T-helper 17 cell (primary cell): ENCODE measurements at regions not wholly inside any gene's neighbourhood (a gene's known extent, or its start where the extent isn't known, plus 50 kb on each side); places are given as distances from the start of the nearest gene placed in this dataset.
"Not testable (repeated sequence)": the region's sequence is repeated elsewhere in the genome, so short reads cannot be mapped to it uniquely, and the experiment has no call there.

Experiments used
- ATAC-seq: fragments of 150-1000 bp; cut with Tn5 transposase; 2 replicates; pipeline ENCODE4 v1.10.0; 2021; ENCODE audit warnings: mild to moderate bottlenecking, moderate library complexity
- DNase-seq, 3 donors: peaks; one replicate each; pipeline versions ENCODE4 v3.0.0 to v3.0.0-alpha.2; 2020 to 2021
- H3K9me3 ChIP-seq: one replicate; pipeline ENCODE4 v1.7.0; 2013; ENCODE audit warnings: low read length, mild to moderate bottlenecking; ENCODE audit not compliant: control insufficient read depth, poor library complexity, severe bottlenecking
- H3K27ac Mint-ChIP-seq: one replicate; pipeline ENCODE4 v1.8.0; 2022; ENCODE audit warnings: mild to moderate bottlenecking, moderate library complexity, mixed read lengths
- H3K27me3 Mint-ChIP-seq: one replicate; pipeline ENCODE4 v1.8.0; 2022; ENCODE audit warnings: mixed read lengths
- H3K36me3 Mint-ChIP-seq: one replicate; pipeline ENCODE4 v1.8.0; 2022; ENCODE audit warnings: low read depth, mixed read lengths
- H3K4me1 Mint-ChIP-seq: one replicate; pipeline ENCODE4 v1.8.0; 2022; ENCODE audit warnings: mild to moderate bottlenecking, mixed read lengths
- H3K4me3 Mint-ChIP-seq: one replicate; pipeline ENCODE4 v1.8.0; 2022; ENCODE audit warnings: mild to moderate bottlenecking, moderate library complexity, mixed read lengths

DNA sequence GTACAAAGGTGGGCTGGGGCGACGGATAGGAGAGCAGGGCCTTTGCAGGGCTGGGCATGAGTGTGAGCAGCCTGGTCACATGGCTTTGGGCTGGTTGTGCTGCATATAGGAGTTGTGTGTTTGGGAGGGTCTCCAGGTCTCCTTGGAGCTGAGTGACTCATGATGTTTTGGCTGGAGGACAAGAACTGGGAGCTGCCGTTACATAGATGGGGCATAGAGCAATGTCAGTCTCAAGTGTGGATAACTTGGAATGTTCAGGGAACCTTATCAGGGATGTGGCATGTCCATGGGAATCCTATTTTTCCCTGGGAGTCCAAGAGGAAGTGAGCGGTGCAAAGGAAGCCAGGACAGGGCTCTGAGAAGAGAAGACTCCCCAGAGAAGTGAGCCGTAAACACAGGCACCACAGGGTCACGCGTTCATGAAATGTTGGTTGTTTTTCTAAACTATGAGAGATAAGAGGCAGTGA is 136.4 kb upstream of the KCNE2 start:
- Mint-ChIP-seq H3K36me3 (no peaks in the 10 kb centered on the region), H3K4me3 (no peak overlapping the region), H3K27me3 (peaks cover 6% of the 10 kb centered on the region), H3K27ac (no peak overlapping the region), H3K4me1 (no peaks in the 10 kb centered on the region)
- DNase-seq (no peak), ATAC-seq (no peak)
- H3K9me3 ChIP-seq = no peaks in the 10 kb centered on the region

DNA sequence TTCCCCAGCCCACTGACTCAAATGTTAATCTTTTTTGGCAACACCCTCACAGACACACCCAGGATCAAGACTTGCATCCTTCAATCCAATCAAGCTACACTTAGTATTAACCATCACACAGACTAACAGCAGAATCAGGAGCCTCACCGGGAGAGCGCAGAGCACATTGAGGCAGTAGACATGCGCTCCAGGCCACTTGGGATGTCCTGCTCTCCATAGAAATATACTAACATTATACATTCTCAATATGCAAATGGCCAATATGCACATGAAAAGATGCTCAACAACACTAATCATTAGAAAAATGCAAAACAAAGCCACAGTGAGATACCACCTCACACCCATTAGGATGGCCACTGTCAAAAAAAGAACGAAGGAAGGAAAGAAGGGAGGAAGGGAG is 135.0 kb upstream of the KCNE2 start:
- Mint-ChIP-seq H3K4me3 (no peak overlapping the region), H3K27ac (no peak overlapping the region), H3K36me3 (no peaks in the 10 kb centered on the region), H3K27me3 (peaks cover under 1% of the 10 kb centered on the region), H3K4me1 (peaks cover 1% of the 10 kb centered on the region)
- DNase-seq = no peak
- H3K9me3 ChIP-seq = no peaks in the 10 kb centered on the region
- no peak for ATAC-seq

DNA sequence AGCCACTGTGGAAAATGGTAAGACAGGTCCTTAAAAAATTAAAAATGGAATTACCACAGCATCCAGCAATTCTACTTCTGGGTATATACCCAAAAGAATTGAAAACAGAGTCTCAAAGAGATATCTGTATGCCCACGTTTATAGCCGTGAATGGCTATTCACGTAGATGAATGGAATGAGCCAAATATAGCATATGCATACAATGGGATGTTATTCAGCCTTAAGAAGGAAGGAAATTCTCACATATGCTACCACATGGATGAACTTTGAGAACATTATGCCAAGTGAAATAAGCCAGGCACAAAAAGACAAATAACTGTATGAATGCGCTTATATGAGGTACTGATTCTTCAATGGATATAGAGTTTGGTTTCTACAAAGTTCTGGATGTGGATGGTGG is 134.5 kb upstream of the KCNE2 start:
- ATAC-seq (no peak), DNase-seq (no peak)
- no peak overlapping the region for H3K4me3 Mint-ChIP-seq

DNA sequence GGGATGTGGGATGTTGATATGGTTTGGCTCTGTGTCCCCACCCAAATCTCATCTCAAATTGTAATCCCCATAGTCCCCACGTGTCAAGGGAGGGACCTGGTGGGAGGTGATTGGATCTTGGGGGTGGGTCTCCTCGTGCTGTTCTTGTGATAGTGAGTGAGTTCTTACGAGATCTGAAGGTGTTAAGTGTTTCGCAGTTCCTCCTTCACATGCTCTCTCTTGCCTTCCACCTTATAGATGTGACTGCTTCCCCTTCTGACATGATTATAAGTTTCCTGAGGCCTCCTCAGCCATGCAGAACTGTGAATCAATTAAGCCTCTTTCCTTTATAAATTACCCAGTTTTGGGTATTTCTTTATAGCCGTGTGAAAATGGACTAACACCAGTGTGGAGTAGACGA is 130.1 kb upstream of the KCNE2 start:
- not testable (repeated sequence) for ATAC-seq, H3K9me3 ChIP-seq, H3K4me3 Mint-ChIP-seq, H3K27me3 Mint-ChIP-seq, H3K27ac Mint-ChIP-seq, DNase-seq, H3K4me1 Mint-ChIP-seq, H3K36me3 Mint-ChIP-seq

More for the DNA sequence above, 134.5 kb upstream of the KCNE2 start:
- Mint-ChIP-seq H3K4me1 (peaks cover 2% of the 10 kb centered on the region), H3K36me3 (no peaks in the 10 kb centered on the region), H3K27ac (no peak overlapping the region), H3K27me3 (peaks cover 6% of the 10 kb centered on the region)
- H3K9me3 ChIP-seq = no peaks in the 10 kb centered on the region

DNA sequence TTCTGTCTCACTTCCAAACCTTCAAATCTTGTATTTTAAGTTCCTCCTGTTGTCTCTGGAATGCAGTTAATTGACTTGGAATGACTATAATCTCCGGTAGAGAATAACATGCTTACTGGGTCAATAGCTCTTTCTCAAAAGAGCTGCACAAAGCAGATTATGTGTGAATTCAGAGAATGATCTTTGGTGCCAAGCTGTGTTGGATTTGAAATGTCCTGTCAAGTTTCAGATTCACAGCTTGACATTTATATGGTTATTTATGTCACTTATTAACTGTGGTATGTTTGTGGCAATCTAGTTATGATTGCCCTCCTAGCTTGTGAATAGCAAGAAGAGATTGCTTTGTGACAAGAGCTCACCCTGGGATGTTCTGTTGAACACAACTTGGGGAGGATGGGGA is 128.3 kb upstream of the KCNE2 start:
- H3K4me3 Mint-ChIP-seq = no peak overlapping the region
- H3K27ac Mint-ChIP-seq = no peak overlapping the region
- H3K9me3 ChIP-seq = no peaks in the 10 kb centered on the region
- peaks cover 6% of the 10 kb centered on the region for H3K27me3 Mint-ChIP-seq
- DNase-seq (no peak), ATAC-seq (no peak)
- no peaks in the 10 kb centered on the region for H3K36me3 Mint-ChIP-seq
- peaks cover 2% of the 10 kb centered on the region for H3K4me1 Mint-ChIP-seq

DNA sequence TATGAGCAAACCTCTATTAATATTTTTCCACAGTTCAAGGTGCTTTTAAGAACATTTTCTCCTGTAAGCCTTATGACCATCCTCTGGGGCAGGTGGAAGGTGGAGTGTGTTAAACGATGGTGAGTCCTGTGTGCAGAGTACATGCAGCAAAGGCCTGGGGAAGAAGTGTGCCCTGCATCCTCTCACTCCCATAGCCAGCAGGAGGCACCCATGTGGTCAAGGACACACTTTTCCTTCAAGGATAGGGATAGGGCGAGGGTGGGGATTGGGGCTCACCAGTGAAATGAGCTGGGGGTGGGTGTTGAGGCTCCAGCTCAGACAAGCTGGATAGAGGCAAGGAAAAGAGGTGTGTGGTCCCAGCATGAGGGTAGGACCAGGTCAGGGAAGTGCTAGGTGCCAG is 120.8 kb upstream of the KCNE2 start:
- ATAC-seq (no peak), DNase-seq (no peak)
- H3K9me3 ChIP-seq = no peaks in the 10 kb centered on the region
- Mint-ChIP-seq H3K27me3 (no peaks in the 10 kb centered on the region), H3K27ac (no peak overlapping the region), H3K4me1 (peaks cover 6% of the 10 kb centered on the region), H3K4me3 (no peak overlapping the region), H3K36me3 (no peaks in the 10 kb centered on the region)

DNA sequence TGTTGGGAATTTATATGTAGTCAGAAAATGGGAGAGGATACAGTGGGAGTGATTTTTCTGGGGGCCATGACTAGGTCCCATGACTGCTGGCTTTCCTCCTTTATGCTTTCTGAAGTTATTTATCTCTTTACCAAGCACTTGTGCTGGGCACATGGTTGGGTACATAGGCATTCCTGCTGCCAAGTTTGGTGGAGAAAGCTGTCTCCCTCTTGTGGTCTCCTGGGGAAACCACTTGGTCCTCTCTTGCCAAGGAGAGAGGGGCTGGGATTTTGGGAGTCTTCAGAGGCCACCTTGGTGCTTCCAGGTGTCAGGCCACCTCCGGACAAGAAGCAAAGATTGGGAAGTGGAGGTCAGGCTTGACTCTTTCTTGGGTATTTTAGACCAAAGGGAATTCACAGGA is 120.2 kb upstream of the KCNE2 start:
- no peaks in the 10 kb centered on the region for H3K36me3 Mint-ChIP-seq
- peaks cover 6% of the 10 kb centered on the region for H3K4me1 Mint-ChIP-seq
- H3K9me3 ChIP-seq = no peaks in the 10 kb centered on the region
- H3K4me3 Mint-ChIP-seq = no peak overlapping the region
- no peaks in the 10 kb centered on the region for H3K27me3 Mint-ChIP-seq
- no peak overlapping the region for H3K27ac Mint-ChIP-seq
- ATAC-seq (no peak), DNase-seq (no peak)

DNA sequence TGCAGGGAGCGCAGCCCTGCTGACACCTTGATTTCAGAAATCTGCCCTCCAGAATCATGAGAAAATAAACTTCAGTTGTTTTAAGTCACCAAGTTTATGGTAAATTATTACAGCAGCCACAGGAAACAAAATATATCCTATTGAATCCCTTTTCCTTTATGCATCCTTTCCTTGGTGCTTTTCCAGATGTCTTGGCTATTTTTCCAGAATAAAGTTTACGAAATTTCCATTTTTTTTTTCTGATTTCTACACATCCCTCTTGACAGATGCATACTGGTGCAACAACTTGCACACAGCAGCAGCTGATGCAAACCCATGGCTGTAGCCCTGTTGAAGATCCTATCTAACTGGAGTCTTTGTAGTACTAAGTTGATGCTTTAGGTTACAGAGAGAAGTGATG is 111.1 kb upstream of the KCNE2 start:
- peaks cover 2% of the 10 kb centered on the region for H3K9me3 ChIP-seq
- no peak overlapping the region for H3K27ac Mint-ChIP-seq
- ATAC-seq (no peak), DNase-seq (no peak)
- no peaks in the 10 kb centered on the region for H3K4me1 Mint-ChIP-seq
- no peak overlapping the region for H3K4me3 Mint-ChIP-seq
- peaks cover 2% of the 10 kb centered on the region for H3K36me3 Mint-ChIP-seq
- H3K27me3 Mint-ChIP-seq = no peaks in the 10 kb centered on the region

DNA sequence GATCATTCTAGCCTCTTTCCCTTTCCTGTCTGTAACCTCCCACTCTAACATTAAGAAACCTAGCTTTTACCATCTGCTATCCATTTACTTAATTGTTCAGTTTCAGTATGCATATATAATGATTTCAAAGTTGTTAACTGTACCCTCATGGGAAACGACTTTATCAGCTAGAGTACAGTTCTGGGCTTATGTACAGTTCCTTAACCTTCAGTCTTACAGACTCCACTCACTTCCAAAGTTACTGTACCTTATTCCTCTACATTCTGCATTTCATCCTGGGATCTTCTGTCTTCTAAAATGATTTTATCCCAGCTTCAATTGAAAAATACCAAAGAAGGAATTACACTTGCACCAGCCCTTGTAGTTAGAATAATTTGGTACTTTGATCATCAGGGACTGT is 108.7 kb upstream of the KCNE2 start:
- no peak for ATAC-seq
- no peak overlapping the region for H3K27ac Mint-ChIP-seq
- peaks cover 2% of the 10 kb centered on the region for H3K36me3 Mint-ChIP-seq
- H3K27me3 Mint-ChIP-seq = no peaks in the 10 kb centered on the region
- H3K9me3 ChIP-seq = peaks cover 2% of the 10 kb centered on the region
- no peak overlapping the region for H3K4me3 Mint-ChIP-seq
- no peaks in the 10 kb centered on the region for H3K4me1 Mint-ChIP-seq
- DNase-seq = no peak

DNA sequence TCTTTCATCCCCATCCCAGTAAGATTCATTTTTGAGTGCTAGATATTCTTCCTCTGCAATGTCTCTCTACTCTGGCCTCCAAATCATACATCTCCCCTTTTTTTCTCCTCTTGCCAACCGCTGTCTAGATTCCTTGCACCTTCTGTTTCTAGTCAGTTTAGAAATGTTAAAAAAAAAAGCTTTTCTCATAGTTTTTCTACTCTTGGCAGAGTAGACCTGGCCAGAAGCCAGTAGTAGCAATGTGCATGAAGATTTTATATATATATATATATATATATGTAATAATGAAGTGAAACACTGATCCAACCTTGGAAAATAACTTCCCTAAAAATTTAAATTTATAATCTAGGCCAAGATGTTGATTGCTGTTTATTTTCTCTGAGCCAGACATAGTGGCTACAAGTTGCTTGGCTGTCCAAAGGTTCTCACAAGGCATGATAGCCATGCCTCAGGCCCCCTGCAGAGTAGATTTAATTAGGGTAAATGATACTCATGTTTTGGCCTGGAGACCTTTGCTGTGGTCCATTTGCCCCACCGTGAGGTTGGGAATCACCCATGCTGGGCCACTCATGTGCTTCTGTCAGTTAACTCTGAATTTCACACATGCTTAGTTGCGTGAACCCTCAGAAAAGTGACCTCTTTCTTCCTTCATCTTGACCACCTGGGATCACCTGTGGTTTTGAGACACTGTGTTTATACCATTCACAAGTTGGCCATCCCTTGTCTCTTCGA is 103.4 kb upstream of the KCNE2 start:
- DNase-seq (no peak), ATAC-seq (no peak)
- Mint-ChIP-seq H3K27me3 (no peaks in the 10 kb centered on the region), H3K4me1 (no peaks in the 10 kb centered on the region), H3K27ac (no peak overlapping the region), H3K4me3 (no peak overlapping the region), H3K36me3 (no peaks in the 10 kb centered on the region)
- peaks cover 5% of the 10 kb centered on the region for H3K9me3 ChIP-seq

DNA sequence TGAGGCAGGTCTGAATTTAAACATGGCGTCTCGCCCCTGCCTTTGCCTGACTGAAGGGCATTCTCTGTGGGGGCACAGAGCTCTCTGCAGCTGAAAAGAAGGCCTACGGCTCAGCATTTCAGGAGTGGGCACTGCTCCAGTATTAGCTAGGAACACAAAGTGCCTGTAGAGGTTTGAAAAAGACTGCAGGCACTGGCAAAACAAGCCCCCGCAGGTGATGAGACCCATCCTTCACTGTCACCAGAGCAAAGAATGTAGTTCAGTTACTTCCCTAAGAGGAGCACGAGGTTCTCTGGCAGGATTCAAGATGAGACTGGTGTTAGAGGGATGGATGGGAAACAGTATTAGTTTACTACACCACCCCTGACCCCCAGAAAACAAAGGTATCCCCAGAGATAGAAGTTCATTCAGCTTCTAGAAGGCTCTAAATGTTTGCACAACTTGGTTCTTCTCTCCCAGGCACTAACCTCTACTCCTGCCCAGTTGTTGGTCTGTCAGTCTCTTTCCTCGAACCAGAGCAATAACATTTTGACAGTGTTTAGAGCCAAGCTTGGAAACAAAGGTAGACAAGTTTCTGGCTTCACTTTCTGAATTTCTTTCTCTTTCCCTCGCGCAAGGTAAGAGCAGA is 101.9 kb upstream of the KCNE2 start:
- DNase-seq (no peak), ATAC-seq (no peak)
- Mint-ChIP-seq H3K4me3 (no peak overlapping the region), H3K27ac (no peak overlapping the region), H3K36me3 (no peaks in the 10 kb centered on the region), H3K27me3 (no peaks in the 10 kb centered on the region), H3K4me1 (no peaks in the 10 kb centered on the region)
- H3K9me3 ChIP-seq = peaks cover 3% of the 10 kb centered on the region

DNA sequence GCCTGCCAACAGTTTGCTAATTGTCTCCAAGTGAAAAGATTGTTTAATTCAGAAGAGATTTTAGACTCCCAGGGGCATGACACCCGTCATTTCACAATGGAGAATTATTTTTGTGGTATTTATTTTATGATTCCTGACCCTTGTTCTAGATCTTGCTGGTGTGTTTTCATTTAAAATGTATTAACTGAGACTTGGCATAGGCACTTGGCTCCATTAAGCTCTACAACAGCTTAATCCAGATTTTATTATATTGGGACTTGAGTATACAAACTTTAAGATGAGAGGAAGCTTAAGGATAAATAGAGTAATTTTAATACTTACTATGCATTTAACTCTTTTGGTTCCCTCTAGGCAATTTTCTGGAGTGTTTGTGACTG is 101.3 kb upstream of the KCNE2 start:
- H3K27me3 Mint-ChIP-seq = no peaks in the 10 kb centered on the region
- H3K4me1 Mint-ChIP-seq = no peaks in the 10 kb centered on the region
- DNase-seq (no peak), ATAC-seq (no peak)
- H3K36me3 Mint-ChIP-seq = no peaks in the 10 kb centered on the region
- H3K27ac Mint-ChIP-seq = no peak overlapping the region
- no peak overlapping the region for H3K4me3 Mint-ChIP-seq
- H3K9me3 ChIP-seq = peaks cover 3% of the 10 kb centered on the region

DNA sequence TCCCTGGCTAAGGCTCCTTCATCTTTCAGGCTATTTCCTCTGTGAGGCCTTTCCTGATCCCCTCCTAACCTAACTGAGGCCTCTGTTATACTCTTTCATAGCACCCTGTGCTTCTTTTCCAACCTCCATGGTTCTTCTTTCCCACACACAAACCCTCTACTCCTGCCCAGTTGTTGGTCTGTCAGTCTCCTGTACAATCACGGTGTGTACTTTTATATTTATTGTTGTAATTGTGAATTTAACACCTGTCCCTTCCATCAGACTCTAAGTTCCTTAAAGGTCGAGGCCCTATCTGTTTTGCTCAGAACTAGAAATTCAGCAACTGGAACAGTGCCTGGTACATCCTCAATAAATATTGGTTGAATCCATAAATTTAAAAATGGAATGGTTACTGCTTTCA is 100.2 kb upstream of the KCNE2 start:
- peaks cover 3% of the 10 kb centered on the region for H3K9me3 ChIP-seq
- no peak for DNase-seq
- Mint-ChIP-seq H3K4me1 (no peaks in the 10 kb centered on the region), H3K36me3 (no peaks in the 10 kb centered on the region), H3K27me3 (peaks cover 4% of the 10 kb centered on the region), H3K4me3 (no peak overlapping the region), H3K27ac (no peak overlapping the region)
- ATAC-seq = no peak

DNA sequence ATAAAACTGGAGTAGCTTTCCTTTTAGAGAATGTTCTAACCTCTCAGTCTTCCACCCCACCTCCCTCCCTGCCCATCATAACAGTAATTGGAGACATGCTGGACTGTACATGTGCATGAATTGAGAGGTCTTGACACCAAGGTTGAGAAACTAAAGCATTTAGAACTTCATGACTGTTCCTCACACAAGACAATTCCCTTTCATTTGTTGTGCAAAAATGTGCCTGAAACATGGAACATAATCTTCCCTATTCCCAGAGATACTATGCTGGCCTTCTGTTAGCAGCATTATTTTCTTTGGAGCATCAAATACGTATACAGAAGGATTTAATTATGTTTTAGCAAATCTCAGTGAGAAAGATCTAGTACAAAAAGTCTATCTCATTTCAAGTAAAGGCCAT is 97.5 kb upstream of the KCNE2 start:
- peaks cover 3% of the 10 kb centered on the region for H3K36me3 Mint-ChIP-seq
- peaks cover 4% of the 10 kb centered on the region for H3K27me3 Mint-ChIP-seq
- no peaks in the 10 kb centered on the region for H3K4me1 Mint-ChIP-seq
- DNase-seq = no peak
- no peak overlapping the region for H3K4me3 Mint-ChIP-seq
- ATAC-seq = no peak
- H3K9me3 ChIP-seq = peaks cover 3% of the 10 kb centered on the region
- H3K27ac Mint-ChIP-seq = no peak overlapping the region
